ENCODE measurements at regions not wholly inside any gene's neighbourhood (a gene's known extent, or its start where the extent isn't known, plus 50 kb on each side); places are given as distances from the start of the nearest gene placed in this dataset.

GRCh38 chr18:25705650-25706049 is 353.7 kb upstream of the ZNF521 start:
- DNase-seq: no peak

GRCh38 chr18:25704494-25704893 is 352.5 kb upstream of the ZNF521 start:
- no peak for DNase-seq

GRCh38 chr18:25704071-25704470 is 352.1 kb upstream of the ZNF521 start:
- DNase-seq: no peak

- no peak for DNase-seq
Measured at GRCh38 chr18:25701821-25702220, 349.9 kb upstream of the ZNF521 start.

- DNase-seq: no peak
Measured at GRCh38 chr18:25686960-25687500, 335.1 kb upstream of the ZNF521 start.

GRCh38 chr18:25685088-25685487 is 333.1 kb upstream of the ZNF521 start:
- DNase-seq: no peak

- DNase-seq: no peak
Measured at GRCh38 chr18:25679491-25679890, 327.5 kb upstream of the ZNF521 start.

GRCh38 chr18:25678221-25678620 is 326.3 kb upstream of the ZNF521 start:
- no peak for DNase-seq

GRCh38 chr18:25675123-25675850 is 323.3 kb upstream of the ZNF521 start:
- no peak for DNase-seq

GRCh38 chr18:25674183-25674582 is 322.2 kb upstream of the ZNF521 start:
- DNase-seq: no peak

- no peak for DNase-seq
Measured at GRCh38 chr18:25672490-25672889, 320.5 kb upstream of the ZNF521 start.

GRCh38 chr18:25669741-25670140 is 317.8 kb upstream of the ZNF521 start:
- no peak for DNase-seq

GRCh38 chr18:25662272-25662671 is 310.3 kb upstream of the ZNF521 start:
- DNase-seq: no peak

GRCh38 chr18:25661831-25662230 is 309.9 kb upstream of the ZNF521 start:
- no peak for DNase-seq

- DNase-seq: no peak
Measured at GRCh38 chr18:25659541-25659940, 307.6 kb upstream of the ZNF521 start.

GRCh38 chr18:25658476-25658875 is 306.5 kb upstream of the ZNF521 start:
- no peak for DNase-seq

- DNase-seq: no peak
Measured at GRCh38 chr18:25651553-25651952, 299.6 kb upstream of the ZNF521 start.

- DNase-seq: no peak
Measured at GRCh38 chr18:25650201-25650941, 298.4 kb upstream of the ZNF521 start.

GRCh38 chr18:25648716-25649260 is 296.8 kb upstream of the ZNF521 start:
- DNase-seq: no peak

GRCh38 chr18:25647404-25647803 is 295.4 kb upstream of the ZNF521 start:
- DNase-seq: no peak

- DNase-seq: no peak
Measured at GRCh38 chr18:25646971-25647370, 295.0 kb upstream of the ZNF521 start.

GRCh38 chr18:25639596-25639995 is 287.6 kb upstream of the ZNF521 start:
- no peak for DNase-seq

- no peak for DNase-seq
Measured at GRCh38 chr18:25633563-25633962, 281.6 kb upstream of the ZNF521 start.

GRCh38 chr18:25630682-25631081 is 278.7 kb upstream of the ZNF521 start:
- no peak for DNase-seq

Data from NCI-H1694 (cell line).